ENCODE measurements at regions not wholly inside any gene's neighbourhood (a gene's known extent, or its start where the extent isn't known, plus 50 kb on each side); places are given as distances from the start of the nearest gene placed in this dataset.

DNA sequence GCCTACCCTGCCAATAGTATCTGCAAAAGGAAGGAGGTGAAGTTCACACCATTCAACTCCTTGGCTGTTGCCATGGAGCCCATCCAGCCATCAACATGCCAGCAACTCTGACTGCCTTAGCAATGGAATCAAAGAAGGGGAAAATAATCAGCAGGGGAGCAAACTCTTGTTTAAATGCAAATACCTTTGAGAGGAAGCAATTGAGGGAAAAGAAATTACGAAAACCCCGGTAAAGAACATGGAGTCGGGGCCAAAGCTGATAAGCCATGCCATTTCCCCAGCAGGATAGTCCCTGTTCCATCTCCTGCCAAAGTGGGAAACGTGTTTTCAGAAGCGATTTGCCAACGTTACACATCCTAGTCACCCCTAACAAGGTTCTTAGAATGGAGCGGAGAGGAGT is 69.0 kb downstream of the MFAP3 start:
- TF ChIP-seq, protein P1, sequence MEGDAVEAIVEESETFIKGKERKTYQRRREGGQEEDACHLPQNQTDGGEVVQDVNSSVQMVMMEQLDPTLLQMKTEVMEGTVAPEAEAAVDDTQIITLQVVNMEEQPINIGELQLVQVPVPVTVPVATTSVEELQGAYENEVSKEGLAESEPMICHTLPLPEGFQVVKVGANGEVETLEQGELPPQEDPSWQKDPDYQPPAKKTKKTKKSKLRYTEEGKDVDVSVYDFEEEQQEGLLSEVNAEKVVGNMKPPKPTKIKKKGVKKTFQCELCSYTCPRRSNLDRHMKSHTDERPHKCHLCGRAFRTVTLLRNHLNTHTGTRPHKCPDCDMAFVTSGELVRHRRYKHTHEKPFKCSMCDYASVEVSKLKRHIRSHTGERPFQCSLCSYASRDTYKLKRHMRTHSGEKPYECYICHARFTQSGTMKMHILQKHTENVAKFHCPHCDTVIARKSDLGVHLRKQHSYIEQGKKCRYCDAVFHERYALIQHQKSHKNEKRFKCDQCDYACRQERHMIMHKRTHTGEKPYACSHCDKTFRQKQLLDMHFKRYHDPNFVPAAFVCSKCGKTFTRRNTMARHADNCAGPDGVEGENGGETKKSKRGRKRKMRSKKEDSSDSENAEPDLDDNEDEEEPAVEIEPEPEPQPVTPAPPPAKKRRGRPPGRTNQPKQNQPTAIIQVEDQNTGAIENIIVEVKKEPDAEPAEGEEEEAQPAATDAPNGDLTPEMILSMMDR (IDR thresholded peaks at IDR 0.05): no peak
- TF ChIP-seq POLR2A (IDR thresholded peaks at IDR 0.05; ENCODE audit: low read depth) (no peak), EP300 (IDR thresholded peaks at IDR 0.05) (no peak)
